ENCODE measurements at regions not wholly inside any gene's neighbourhood (a gene's known extent, or its start where the extent isn't known, plus 50 kb on each side); places are given as distances from the start of the nearest gene placed in this dataset.

GRCh38 chr4:11506194-11506593 is 77.5 kb upstream of the HS3ST1 start:
- DNase-seq, result no peak
- no peak overlapping the region for H3K4me3 ChIP-seq (replicated peaks in 1 of 3; ENCODE audit: low read depth in 2 of 3, low read length in 3 of 3)
- TF ChIP-seq CTCF (IDR thresholded peaks at IDR 0.05), result no peak
- no peaks in the 10 kb centered on the region for H3K79me2 ChIP-seq (ENCODE audit: insufficient read depth, low read length)
- H3K27ac ChIP-seq (ENCODE audit: low read depth in 1 of 2, low read length in 2 of 2), result no peak overlapping the region
- no peaks in the 10 kb centered on the region for H3K4me1 ChIP-seq (ENCODE audit: control insufficient read depth in 1 of 2, insufficient read depth in 2 of 2, low read length in 2 of 2)
- H3K36me3 Mint-ChIP-seq, result no peaks in the 10 kb centered on the region
- no peak overlapping the region for H3K4me2 ChIP-seq (replicated peaks; ENCODE audit: extremely low read depth, low read length, poor library complexity, severe bottlenecking)
- no peak overlapping the region for H3K4me3 Mint-ChIP-seq
- no peak overlapping the region for H2AFZ ChIP-seq (ENCODE audit: insufficient read depth, low read depth, low read length, poor library complexity, severe bottlenecking)
- no peaks in the 10 kb centered on the region for H3K9me3 ChIP-seq (replicated peaks in 1 of 2; ENCODE audit: control insufficient read depth in 1 of 2, insufficient read depth in 1 of 2, low read length in 2 of 2)
- H4K20me1 ChIP-seq (ENCODE audit: insufficient read depth, low read length), result no peaks in the 10 kb centered on the region
- peaks cover 0 to 1% (median 0%) of the 10 kb centered on the region in 3 donors for H3K27me3 Mint-ChIP-seq (ENCODE audit: low read depth in 3 of 3)
- H3K27me3 ChIP-seq (ENCODE audit: control insufficient read depth in 2 of 2, insufficient read depth in 2 of 2, low read length in 2 of 2), result no peaks in the 10 kb centered on the region
- H3K9ac ChIP-seq (ENCODE audit: insufficient read depth, low read length, poor library complexity, severe bottlenecking), result no peak overlapping the region
- 92% methylated on average over 4 of the region's 4 CpGs for WGBS (ENCODE audit: insufficient coverage)
- H3K9me3 Mint-ChIP-seq, result peaks cover 0 to 3% (median 1%) of the 10 kb centered on the region in 7 donors
- no peak overlapping the region for H3K27ac Mint-ChIP-seq
- intact Hi-C loops (cut with micrococcal nuclease), result loop anchor here in 1 of 2 donors (10.0 kb wide), 1 partner anchor 71 kb away; no protein-coding TSS in a partner anchor
- no peaks in the 10 kb centered on the region for H3K4me1 Mint-ChIP-seq
- no peaks in the 10 kb centered on the region for H3K36me3 ChIP-seq (replicated peaks in 1 of 2; ENCODE audit: control insufficient read depth in 1 of 2, insufficient read depth in 2 of 2, low read length in 2 of 2)

DNA sequence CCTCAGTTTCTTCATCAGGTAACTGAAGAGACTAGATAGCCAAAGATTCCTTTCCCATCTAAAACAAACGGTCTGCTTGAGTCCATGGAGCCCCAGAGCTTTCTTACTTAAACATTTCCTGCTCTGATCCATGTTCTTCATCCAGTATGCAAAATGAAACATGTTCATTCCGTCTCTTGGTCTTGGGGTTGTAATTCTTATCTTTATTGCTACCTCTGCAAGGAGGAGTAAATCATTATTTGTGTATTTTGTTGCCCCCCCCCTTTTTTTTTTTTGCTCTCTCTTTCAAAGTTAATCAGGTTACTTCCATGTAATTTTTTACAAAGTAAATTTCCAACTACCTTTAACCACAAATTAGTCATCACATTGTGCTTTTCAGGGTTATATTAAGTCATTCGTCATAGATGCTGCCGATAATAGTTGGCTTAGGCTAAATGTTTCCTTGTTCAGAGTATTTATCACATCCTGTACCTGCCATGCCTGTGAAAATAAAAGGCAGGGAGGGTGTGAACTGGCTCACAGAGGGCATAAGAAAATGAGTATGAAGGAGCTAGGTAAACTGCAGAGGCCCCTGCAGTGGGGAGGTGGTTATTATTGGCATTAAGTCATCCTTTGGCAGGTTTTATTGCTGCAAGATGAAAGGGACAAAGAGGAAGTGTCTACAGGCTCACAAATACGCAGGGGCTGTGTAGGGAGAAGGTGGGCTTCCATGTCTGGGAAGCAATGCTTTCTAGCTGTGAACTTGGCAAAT is 76.7 kb upstream of the HS3ST1 start:
- TF ChIP-seq CTCF (IDR thresholded peaks at IDR 0.05), result no peak

More for the DNA sequence above, 76.7 kb upstream of the HS3ST1 start:
- Histone ChIP-seq H3K9ac (ENCODE audit: insufficient read depth, low read length, poor library complexity, severe bottlenecking) (no peak overlapping the region), H3K9me3 (replicated peaks in 1 of 2; ENCODE audit: control insufficient read depth in 1 of 2, insufficient read depth in 1 of 2, low read length in 2 of 2) (no peaks in the 10 kb centered on the region), H3K4me1 (ENCODE audit: control insufficient read depth in 1 of 2, insufficient read depth in 2 of 2, low read length in 2 of 2) (no peaks in the 10 kb centered on the region), H3K4me2 (replicated peaks; ENCODE audit: extremely low read depth, low read length, poor library complexity, severe bottlenecking) (no peak overlapping the region), H3K27me3 (ENCODE audit: control insufficient read depth in 2 of 2, insufficient read depth in 2 of 2, low read length in 2 of 2) (no peaks in the 10 kb centered on the region), H3K4me3 (replicated peaks in 1 of 3; ENCODE audit: low read depth in 2 of 3, low read length in 3 of 3) (no peak overlapping the region), H2AFZ (ENCODE audit: insufficient read depth, low read depth, low read length, poor library complexity, severe bottlenecking) (no peak overlapping the region), H4K20me1 (ENCODE audit: insufficient read depth, low read length) (no peaks in the 10 kb centered on the region), H3K79me2 (ENCODE audit: insufficient read depth, low read length) (no peaks in the 10 kb centered on the region), H3K27ac (ENCODE audit: low read depth in 1 of 2, low read length in 2 of 2) (no peak overlapping the region), H3K36me3 (replicated peaks in 1 of 2; ENCODE audit: control insufficient read depth in 1 of 2, insufficient read depth in 2 of 2, low read length in 2 of 2) (no peaks in the 10 kb centered on the region)
- Mint-ChIP-seq H3K27ac (no peak overlapping the region), H3K9me3 (peaks cover 0 to 4% (median 1%) of the 10 kb centered on the region in 7 donors), H3K27me3 (ENCODE audit: low read depth in 3 of 3) (peaks cover 0 to 1% (median 0%) of the 10 kb centered on the region in 3 donors), H3K36me3 (no peaks in the 10 kb centered on the region), H3K4me1 (no peaks in the 10 kb centered on the region), H3K4me3 (no peak overlapping the region)
- DNase-seq, result no peak
- no CpG with 5 or more reads among the region's 5 CpGs for WGBS (ENCODE audit: insufficient coverage)
- intact Hi-C loops (cut with micrococcal nuclease), result loop anchor here in 1 of 2 donors (10.0 kb wide), 1 partner anchor 71 kb away; no protein-coding TSS in a partner anchor
